GM19438 (cell line): ENCODE measurements at regions not wholly inside any gene's neighbourhood (a gene's known extent, or its start where the extent isn't known, plus 50 kb on each side); places are given as distances from the start of the nearest gene placed in this dataset.
"Not testable (repeated sequence)": the region's sequence is repeated elsewhere in the genome, so short reads cannot be mapped to it uniquely, and the experiment has no call there.

Source experiments
- ATAC-seq: cut with Tn5 transposase; IDR thresholded peaks from one replicate; pipeline ENCODE4 v1.9.1; 2021; ENCODE audit warnings: low read depth; ENCODE audit not compliant: unreplicated experiment

GRCh38 chr6:81878479-81878878 lies 126.0 kb upstream of the TENT5A start:
- ATAC-seq: no peak

GRCh38 chr6:81876971-81877370 lies 124.5 kb upstream of the TENT5A start:
- ATAC-seq: no peak

- no peak for ATAC-seq
Observed at GRCh38 chr6:81875782-81876293, 123.4 kb upstream of the TENT5A start.

- not testable (repeated sequence) for ATAC-seq
Observed at GRCh38 chr6:81869749-81870508, 117.4 kb upstream of the TENT5A start.

- no peak for ATAC-seq
Observed at GRCh38 chr6:81865712-81866111, 113.2 kb upstream of the TENT5A start.

- ATAC-seq: no peak
Observed at GRCh38 chr6:81864124-81864523, 111.6 kb upstream of the TENT5A start.

GRCh38 chr6:81863123-81863522 lies 110.6 kb upstream of the TENT5A start:
- no peak for ATAC-seq

GRCh38 chr6:81861281-81861680 lies 108.8 kb upstream of the TENT5A start:
- no peak for ATAC-seq

GRCh38 chr6:81859884-81860283 lies 107.4 kb upstream of the TENT5A start:
- ATAC-seq: no peak

- no peak for ATAC-seq
Observed at GRCh38 chr6:81857812-81858211, 105.3 kb upstream of the TENT5A start.

GRCh38 chr6:81856872-81857271 lies 104.4 kb upstream of the TENT5A start:
- no peak for ATAC-seq

GRCh38 chr6:81854474-81854873 lies 102.0 kb upstream of the TENT5A start:
- no peak for ATAC-seq

GRCh38 chr6:81853975-81854374 lies 101.5 kb upstream of the TENT5A start:
- ATAC-seq: no peak

- no peak for ATAC-seq
Observed at GRCh38 chr6:81849248-81849647, 96.8 kb upstream of the TENT5A start.

GRCh38 chr6:81847866-81848265 lies 95.4 kb upstream of the TENT5A start:
- no peak for ATAC-seq

- ATAC-seq: no peak
Observed at GRCh38 chr6:81844686-81845085, 92.2 kb upstream of the TENT5A start.

GRCh38 chr6:81843302-81843701 lies 90.8 kb upstream of the TENT5A start:
- no peak for ATAC-seq

- ATAC-seq: no peak
Observed at GRCh38 chr6:81842254-81842653, 89.8 kb upstream of the TENT5A start.

GRCh38 chr6:81838724-81839426 lies 86.4 kb upstream of the TENT5A start:
- no peak for ATAC-seq

- ATAC-seq: no peak
Observed at GRCh38 chr6:81838031-81838430, 85.5 kb upstream of the TENT5A start.

GRCh38 chr6:81834141-81834681 lies 81.7 kb upstream of the TENT5A start:
- ATAC-seq: no peak

GRCh38 chr6:81832304-81832703 lies 79.8 kb upstream of the TENT5A start:
- ATAC-seq: no peak
